ENCODE measurements at regions not wholly inside any gene's neighbourhood (a gene's known extent, or its start where the extent isn't known, plus 50 kb on each side); places are given as distances from the start of the nearest gene placed in this dataset.

GRCh38 chr7:69042138-69042537 is 556.1 kb upstream of the AUTS2 start:
- no peak overlapping the region for H2BK5ac ChIP-seq (ENCODE audit: low read depth, low read length)

More at GRCh38 chr7:69042138-69042537, 556.1 kb upstream of the AUTS2 start:
- Histone ChIP-seq H4K20me1 (replicated peaks in 1 of 2; ENCODE audit: control insufficient read depth in 1 of 2, insufficient read depth in 2 of 2, low read length in 2 of 2) (no peaks in the 10 kb centered on the region), H3K4me2 (ENCODE audit: insufficient read depth in 1 of 2, low read depth in 2 of 2, low read length in 2 of 2) (no peak overlapping the region), H3K4me1 (replicated peaks in 1 of 4; ENCODE audit: control insufficient read depth in 3 of 4, insufficient read depth in 4 of 4, low read length in 3 of 4) (no peaks in the 10 kb centered on the region; a peak in 1 of 7 replicates), H3K9me3 (ENCODE audit: insufficient read depth in 2 of 2, low read depth in 1 of 2, low read length in 1 of 2) (no peaks in the 10 kb centered on the region), H3K79me1 (ENCODE audit: low read depth, low read length) (no peaks in the 10 kb centered on the region), H2BK20ac (ENCODE audit: low read length) (no peak overlapping the region), H3K27me3 (replicated peaks in 1 of 4; ENCODE audit: control insufficient read depth in 3 of 4, extremely low read depth in 1 of 4, insufficient read depth in 3 of 4, low read length in 3 of 4) (no peaks in the 10 kb centered on the region), H3K79me2 (ENCODE audit: control insufficient read depth in 1 of 2, insufficient read depth in 2 of 2, low read length in 2 of 2) (no peaks in the 10 kb centered on the region), H3K4ac (replicated peaks; ENCODE audit: insufficient read length, low read depth, low read length) (no peak overlapping the region), H3K36me3 (ENCODE audit: control insufficient read depth in 2 of 4, insufficient read depth in 4 of 4, low read length in 3 of 4) (no peaks in the 10 kb centered on the region), H2BK15ac (ENCODE audit: low read length) (no peak overlapping the region), H3K23me2 (ENCODE audit: low read depth, low read length) (no peaks in the 10 kb centered on the region), H3K4me3 (ENCODE audit: extremely low read depth in 1 of 4, insufficient read depth in 2 of 4, low read depth in 3 of 4, low read length in 4 of 4) (no peak overlapping the region), H2AFZ (ENCODE audit: low read length) (peak overlapping the region; percentile 99), H2AK5ac (ENCODE audit: low read depth, low read length) (no peak overlapping the region), H2BK12ac (ENCODE audit: low read depth, low read length) (no peak overlapping the region), H3K18ac (ENCODE audit: extremely low read depth, low read length) (peak overlapping the region; percentile 60; the same call in 1 of the 2 replicates), H3K27ac (ENCODE audit: low read depth, low read length) (no peak overlapping the region), H4K91ac (replicated peaks; ENCODE audit: insufficient read length, low read length) (no peak overlapping the region), H4K5ac (ENCODE audit: insufficient read length, low read depth, low read length) (no peak overlapping the region), H2BK120ac (replicated peaks; ENCODE audit: low read depth, low read length) (no peak overlapping the region), H3K23ac (ENCODE audit: insufficient read length) (no peak overlapping the region), H3K56ac (replicated peaks; ENCODE audit: insufficient read length, low read depth, low read length) (no peak overlapping the region), H3K14ac (ENCODE audit: insufficient read length) (no peak overlapping the region), H4K8ac (ENCODE audit: extremely low read depth, insufficient read depth, low read length) (no peak overlapping the region), H3K9ac (replicated peaks in 1 of 4; ENCODE audit: extremely low read depth in 1 of 4, low read depth in 3 of 4, low read length in 3 of 4) (no peak overlapping the region)
- POLR2A ChIA-PET (ENCODE audit: partially characterized antibody), result no interaction called here
- no peak for DNase-seq (ENCODE audit: low read depth in 1 of 2, low spot score in 2 of 2)
- WGBS, 2 experiments (ENCODE audit: extremely low coverage in 1 of 2, insufficient coverage in 1 of 2, insufficient read length in 1 of 2, insufficient replicate concordance in 2 of 2, low coverage in 1 of 2, low lambda C conversion rate in 2 of 2, missing lambda C conversion rate in 1 of 2), result 65% methylated on average over 2 of the region's 2 CpGs; no CpG with 5 or more reads in 1 of the 2 experiments
- CTCF ChIA-PET (ENCODE audit: partially characterized antibody), result no interaction called here
- FAIRE-seq, result peak; percentile 60
- TF ChIP-seq MAX (IDR thresholded peaks at IDR 0.05) (no peak), SIX5 (IDR thresholded peaks at IDR 0.05; ENCODE audit: low read depth, low read length) (peak; percentile 45), SAP30 (IDR thresholded peaks at IDR 0.05; ENCODE audit: insufficient read depth, insufficient replicate concordance, low read length) (no peak)

Measured in H1 (cell line).